HG02763 (cell line): ENCODE measurements at regions not wholly inside any gene's neighbourhood (a gene's known extent, or its start where the extent isn't known, plus 50 kb on each side); places are given as distances from the start of the nearest gene placed in this dataset.
A peak's percentile ranks its signal among the peaks of the same experiment; 100 is the strongest.

Experiments used
- ATAC-seq: cut with Tn5 transposase; IDR thresholded peaks from one replicate; pipeline ENCODE4 v1.9.1; 2021; ENCODE audit warnings: mild to moderate bottlenecking, moderate library complexity; ENCODE audit not compliant: unreplicated experiment

- no peak for ATAC-seq
These were observed 410.1 kb downstream of the HNRNPD start for GRCh38 chr4:81963763-81964020.

DNA sequence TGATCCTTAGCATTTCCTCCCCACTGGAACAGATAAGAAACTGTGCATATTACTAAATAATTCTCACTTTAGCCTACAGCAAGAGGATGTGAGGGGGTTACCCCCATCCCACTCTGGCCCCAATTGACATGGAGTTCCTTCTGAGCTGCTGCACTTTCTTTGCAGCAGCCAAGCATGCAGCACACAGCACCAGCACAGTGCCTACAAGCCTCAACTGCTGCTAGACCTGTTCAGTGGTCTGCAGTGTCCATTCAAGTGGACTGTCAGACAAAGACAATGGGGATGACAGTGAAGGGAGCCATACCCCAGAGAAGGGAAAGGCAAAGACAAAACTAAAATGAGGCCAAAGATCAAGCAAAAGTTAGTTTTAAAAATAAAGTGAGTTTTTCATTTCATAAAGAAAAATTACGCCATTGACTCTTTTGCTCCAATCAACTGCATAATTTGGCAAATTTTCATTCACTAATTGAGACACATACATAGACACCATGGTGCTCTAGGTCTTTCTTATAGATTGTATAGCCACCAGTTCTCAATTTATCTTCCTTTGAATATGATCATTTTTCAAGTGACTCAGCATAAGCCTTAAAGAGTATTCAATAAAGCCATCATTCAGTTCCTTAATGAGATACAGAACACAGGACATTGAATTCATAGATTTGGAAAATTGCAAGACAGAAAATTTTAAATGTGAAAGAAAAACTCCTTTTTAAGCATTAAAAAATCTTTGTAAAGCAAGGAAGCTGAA is 410.6 kb downstream of the HNRNPD start:
- no peak for ATAC-seq

- no peak for ATAC-seq
These were observed 412.8 kb downstream of the HNRNPD start for GRCh38 chr4:81960961-81961360.

- no peak for ATAC-seq
These were observed 419.5 kb downstream of the HNRNPD start for GRCh38 chr4:81954271-81954670.

- ATAC-seq = no peak
These were observed 421.8 kb downstream of the HNRNPD start for GRCh38 chr4:81951891-81952455.

GRCh38 chr4:81946996-81947395 is 426.8 kb downstream of the HNRNPD start:
- ATAC-seq = no peak

GRCh38 chr4:81930506-81931238 is 443.1 kb downstream of the HNRNPD start:
- peak; percentile 77 for ATAC-seq

GRCh38 chr4:81923140-81923539 is 450.7 kb downstream of the HNRNPD start:
- ATAC-seq = no peak

DNA sequence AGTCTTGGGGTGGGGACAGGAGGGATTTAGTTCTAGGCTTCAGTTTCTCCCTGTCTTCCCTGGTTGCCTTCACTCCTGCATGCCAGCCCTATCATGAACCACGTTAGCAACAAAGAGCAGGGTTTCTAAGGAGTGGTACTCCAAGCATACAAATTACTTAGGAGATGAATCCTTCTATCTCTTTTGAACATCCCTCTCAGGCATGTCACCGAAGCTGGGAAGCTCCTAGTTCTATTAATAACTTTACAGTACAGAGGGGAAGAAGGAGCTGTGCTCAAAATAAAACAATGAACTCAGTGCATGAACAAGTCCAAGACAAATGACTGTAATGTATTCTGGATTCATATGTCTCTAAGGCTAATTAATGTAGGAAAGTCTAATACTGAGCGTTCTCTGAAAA is 450.6 kb upstream of the RASGEF1B start:
- no peak for ATAC-seq

GRCh38 chr4:81921751-81922159 is 450.0 kb upstream of the RASGEF1B start:
- ATAC-seq = no peak

DNA sequence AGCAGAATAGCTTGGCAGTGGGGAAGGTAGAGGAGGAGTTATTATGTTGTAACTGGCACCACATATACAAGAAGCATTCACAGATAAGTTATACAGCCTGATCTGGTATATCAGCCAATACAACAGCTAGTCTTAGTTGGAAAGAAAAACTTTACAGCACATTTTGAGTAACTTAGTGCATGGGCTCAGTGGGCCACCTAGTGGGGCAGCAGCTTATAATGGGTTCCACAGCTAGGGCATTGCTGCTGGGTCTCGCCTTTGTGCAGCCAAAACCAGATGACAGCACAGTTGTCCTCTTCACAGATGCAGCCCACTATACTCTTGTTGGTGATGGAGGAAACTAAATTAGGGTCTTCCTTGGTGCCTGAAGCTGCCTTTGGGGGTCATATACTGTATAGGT is 448.1 kb upstream of the RASGEF1B start:
- ATAC-seq = no peak

GRCh38 chr4:81919223-81919622 is 447.5 kb upstream of the RASGEF1B start:
- ATAC-seq = peak; percentile 74

GRCh38 chr4:81915430-81915829 is 443.7 kb upstream of the RASGEF1B start:
- no peak for ATAC-seq

- ATAC-seq = no peak
These were observed 442.9 kb upstream of the RASGEF1B start for GRCh38 chr4:81914623-81915022.

GRCh38 chr4:81913427-81913879 is 441.7 kb upstream of the RASGEF1B start:
- ATAC-seq = peak; percentile 82

GRCh38 chr4:81912376-81913030 is 440.8 kb upstream of the RASGEF1B start:
- no peak for ATAC-seq

GRCh38 chr4:81906905-81907304 is 435.2 kb upstream of the RASGEF1B start:
- no peak for ATAC-seq

DNA sequence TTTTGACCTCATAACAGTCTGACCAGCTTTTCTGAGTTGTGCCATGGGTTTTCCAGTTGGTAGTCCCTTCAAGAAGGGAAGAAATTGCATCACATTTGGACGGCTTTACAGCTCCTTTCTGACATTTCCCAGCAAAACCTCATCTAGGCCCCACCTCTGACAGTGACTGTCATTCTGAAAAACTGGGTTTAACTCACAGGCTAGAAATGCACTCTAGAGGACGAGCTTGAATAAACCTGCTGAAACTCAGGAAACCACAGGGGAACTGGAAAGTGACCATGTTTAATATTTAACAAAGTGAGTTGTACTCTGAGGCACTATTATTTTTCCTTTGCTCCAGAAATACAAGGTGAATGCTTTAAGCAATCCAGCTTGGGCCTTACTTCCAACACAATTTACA is 434.3 kb upstream of the RASGEF1B start:
- ATAC-seq = peak; percentile 97

- no peak for ATAC-seq
These were observed 432.4 kb upstream of the RASGEF1B start for GRCh38 chr4:81904121-81904520.

DNA sequence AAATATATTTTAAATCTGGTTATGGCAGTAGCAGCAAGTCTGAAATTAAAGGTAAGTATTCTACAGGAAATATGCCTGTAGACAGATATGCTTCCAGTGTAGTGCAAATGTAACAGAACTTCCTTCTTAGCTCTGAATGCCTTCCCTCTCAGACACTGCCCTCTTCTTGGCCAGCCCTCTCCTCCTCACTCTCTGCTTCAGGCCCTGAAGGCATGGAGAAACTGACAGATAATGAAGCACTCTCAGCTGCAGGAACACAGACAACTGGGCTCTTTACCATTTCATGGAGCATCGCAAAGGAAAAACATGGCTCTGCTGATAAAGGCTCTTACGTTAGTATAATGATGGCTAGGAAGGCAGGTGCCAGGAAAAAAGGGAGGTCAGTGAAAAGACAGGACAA is 431.5 kb upstream of the RASGEF1B start:
- no peak for ATAC-seq

- ATAC-seq = no peak
These were observed 427.3 kb upstream of the RASGEF1B start for GRCh38 chr4:81898862-81899504.
